ENCODE measurements at regions not wholly inside any gene's neighbourhood (a gene's known extent, or its start where the extent isn't known, plus 50 kb on each side); places are given as distances from the start of the nearest gene placed in this dataset.
"Not testable (repeated sequence)": the region's sequence is repeated elsewhere in the genome, so short reads cannot be mapped to it uniquely, and the experiment has no call there.

DNA sequence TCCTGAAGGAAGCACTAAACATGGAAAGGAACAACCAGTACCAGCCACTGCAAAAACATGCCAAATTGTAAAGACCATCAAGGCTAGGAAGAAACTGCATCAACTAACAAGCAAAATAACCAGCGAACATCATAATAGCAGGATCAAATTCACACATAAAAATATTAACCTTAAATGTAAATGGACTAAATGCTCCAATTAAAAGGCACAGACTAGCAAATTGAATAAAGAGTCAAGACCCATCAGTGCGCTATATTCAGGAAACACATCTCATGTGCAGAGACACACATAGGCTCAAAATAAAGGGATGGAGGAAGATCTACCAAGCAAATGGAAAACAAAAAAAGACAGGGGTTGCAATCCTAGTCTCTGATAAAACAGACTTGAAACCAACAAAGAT, 117.2 kb upstream of the TNFSF4 start:
- TF ChIP-seq POLR2AphosphoS5, POLR2A (IDR thresholded peaks at IDR 0.05; ENCODE audit: low read depth, low read length): not testable (repeated sequence)

All from GM12892 (cell line).